ENCODE measurements at regions not wholly inside any gene's neighbourhood (a gene's known extent, or its start where the extent isn't known, plus 50 kb on each side); places are given as distances from the start of the nearest gene placed in this dataset.

DNA sequence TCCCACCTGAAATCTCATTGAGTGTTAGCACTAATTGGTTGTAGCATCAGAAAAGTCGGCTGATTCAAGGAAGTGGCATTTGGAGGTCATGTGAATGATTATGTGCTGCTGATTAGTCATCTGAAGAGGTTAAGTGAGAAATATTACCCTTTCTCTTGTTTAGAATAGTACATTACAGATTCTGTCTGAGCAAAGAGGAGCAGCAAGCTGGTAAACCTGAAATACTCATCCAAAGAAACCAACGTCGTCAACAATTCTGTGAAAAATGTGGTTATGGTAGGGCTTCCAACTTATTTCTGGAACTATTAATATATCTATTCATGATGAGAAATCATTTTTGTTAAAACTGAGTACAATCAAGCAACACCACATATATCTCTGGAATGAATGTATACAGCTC, 1024.9 kb downstream of the TUSC7 start:
- H3K4me1 ChIP-seq: no peaks in the 10 kb centered on the region
- no peak overlapping the region for H3K27ac ChIP-seq
- no peak for TF ChIP-seq POLR2A (IDR thresholded peaks at IDR 0.05)
- TF ChIP-seq, protein P1, sequence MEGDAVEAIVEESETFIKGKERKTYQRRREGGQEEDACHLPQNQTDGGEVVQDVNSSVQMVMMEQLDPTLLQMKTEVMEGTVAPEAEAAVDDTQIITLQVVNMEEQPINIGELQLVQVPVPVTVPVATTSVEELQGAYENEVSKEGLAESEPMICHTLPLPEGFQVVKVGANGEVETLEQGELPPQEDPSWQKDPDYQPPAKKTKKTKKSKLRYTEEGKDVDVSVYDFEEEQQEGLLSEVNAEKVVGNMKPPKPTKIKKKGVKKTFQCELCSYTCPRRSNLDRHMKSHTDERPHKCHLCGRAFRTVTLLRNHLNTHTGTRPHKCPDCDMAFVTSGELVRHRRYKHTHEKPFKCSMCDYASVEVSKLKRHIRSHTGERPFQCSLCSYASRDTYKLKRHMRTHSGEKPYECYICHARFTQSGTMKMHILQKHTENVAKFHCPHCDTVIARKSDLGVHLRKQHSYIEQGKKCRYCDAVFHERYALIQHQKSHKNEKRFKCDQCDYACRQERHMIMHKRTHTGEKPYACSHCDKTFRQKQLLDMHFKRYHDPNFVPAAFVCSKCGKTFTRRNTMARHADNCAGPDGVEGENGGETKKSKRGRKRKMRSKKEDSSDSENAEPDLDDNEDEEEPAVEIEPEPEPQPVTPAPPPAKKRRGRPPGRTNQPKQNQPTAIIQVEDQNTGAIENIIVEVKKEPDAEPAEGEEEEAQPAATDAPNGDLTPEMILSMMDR (IDR thresholded peaks at IDR 0.05): no peak
- no peaks in the 10 kb centered on the region for H3K9me3 ChIP-seq
- no peaks in the 10 kb centered on the region for H3K27me3 ChIP-seq
- H3K36me3 ChIP-seq: no peaks in the 10 kb centered on the region
- no peak overlapping the region for H3K4me3 ChIP-seq
- DNase-seq: no peak

- DNase-seq: no peak
- no peaks in the 10 kb centered on the region for H3K4me1 ChIP-seq
- H3K9me3 ChIP-seq: no peaks in the 10 kb centered on the region
- no peak overlapping the region for H3K27ac ChIP-seq
- no peak for TF ChIP-seq POLR2A (IDR thresholded peaks at IDR 0.05)
- TF ChIP-seq, protein P1 (IDR thresholded peaks at IDR 0.05): no peak
- no peak overlapping the region for H3K4me3 ChIP-seq
- no peaks in the 10 kb centered on the region for H3K27me3 ChIP-seq
- no peaks in the 10 kb centered on the region for H3K36me3 ChIP-seq
Measured at GRCh38 chr3:117735481-117736101, 1026.0 kb downstream of the TUSC7 start.

DNA sequence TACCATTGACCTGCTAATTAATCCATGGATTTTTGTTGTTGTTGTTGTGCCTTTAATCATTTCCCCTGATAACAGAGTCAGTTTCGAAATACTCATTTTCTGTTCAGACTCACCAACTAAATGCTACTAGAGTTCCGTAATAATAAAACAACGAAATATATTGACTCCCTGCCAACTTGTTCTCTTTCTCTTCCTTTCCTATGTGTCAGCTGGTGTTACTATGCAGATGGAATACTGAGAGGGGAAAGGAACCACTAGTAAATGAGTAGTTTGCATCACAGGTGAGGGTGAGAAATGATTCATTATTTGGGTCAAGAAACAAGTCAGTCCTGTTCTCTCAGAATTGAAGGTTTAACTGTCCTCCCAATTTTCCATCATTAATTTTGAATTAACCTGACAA, 1027.3 kb downstream of the TUSC7 start:
- Histone ChIP-seq H3K4me1 (no peaks in the 10 kb centered on the region), H3K27ac (no peak overlapping the region)
- DNase-seq: no peak

DNA sequence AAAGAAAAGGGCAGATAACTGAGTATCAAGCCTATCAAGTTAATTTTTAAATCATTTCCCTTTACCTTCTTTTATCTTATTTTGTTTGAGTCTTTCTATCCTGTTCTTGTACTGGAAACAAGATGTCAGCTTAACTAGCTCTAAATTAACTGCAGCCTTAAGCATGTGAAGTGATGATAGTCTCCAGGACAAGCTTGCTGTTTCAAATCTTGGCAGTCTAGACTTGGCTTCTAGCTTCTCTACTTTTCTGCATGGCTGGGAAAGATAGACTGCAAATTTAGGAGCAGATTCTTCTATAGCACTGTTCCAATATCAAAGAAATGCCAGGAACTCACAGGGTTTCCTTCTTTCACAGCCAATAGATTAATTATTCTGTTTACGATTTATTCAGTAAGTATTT, 1034.4 kb downstream of the TUSC7 start:
- Histone ChIP-seq H3K9me3 (no peaks in the 10 kb centered on the region), H3K27ac (no peak overlapping the region), H3K36me3 (no peaks in the 10 kb centered on the region), H3K4me1 (no peaks in the 10 kb centered on the region), H3K27me3 (no peaks in the 10 kb centered on the region), H3K4me3 (no peak overlapping the region)
- DNase-seq: no peak
- no peak for TF ChIP-seq POLR2A (IDR thresholded peaks at IDR 0.05)
- TF ChIP-seq, protein P1 (IDR thresholded peaks at IDR 0.05): no peak

More for the DNA sequence above, 1027.3 kb downstream of the TUSC7 start:
- TF ChIP-seq POLR2A (IDR thresholded peaks at IDR 0.05): no peak
- TF ChIP-seq, protein P1 (IDR thresholded peaks at IDR 0.05): no peak
- no peaks in the 10 kb centered on the region for H3K9me3 ChIP-seq
- no peaks in the 10 kb centered on the region for H3K36me3 ChIP-seq
- no peak overlapping the region for H3K4me3 ChIP-seq
- H3K27me3 ChIP-seq: no peaks in the 10 kb centered on the region

- Histone ChIP-seq H3K9me3 (no peaks in the 10 kb centered on the region), H3K27me3 (no peaks in the 10 kb centered on the region), H3K4me3 (no peak overlapping the region), H3K4me1 (no peaks in the 10 kb centered on the region), H3K27ac (no peak overlapping the region), H3K36me3 (no peaks in the 10 kb centered on the region)
- no peak for DNase-seq
- no peak for TF ChIP-seq POLR2A (IDR thresholded peaks at IDR 0.05)
- TF ChIP-seq, protein P1 (IDR thresholded peaks at IDR 0.05): no peak
Measured at GRCh38 chr3:117744935-117745334, 1035.4 kb downstream of the TUSC7 start.

- TF ChIP-seq POLR2A (IDR thresholded peaks at IDR 0.05): no peak
- TF ChIP-seq, protein P1 (IDR thresholded peaks at IDR 0.05): no peak
- H3K27me3 ChIP-seq: no peaks in the 10 kb centered on the region
- H3K4me3 ChIP-seq: no peak overlapping the region
- DNase-seq: no peak
- no peaks in the 10 kb centered on the region for H3K9me3 ChIP-seq
- H3K4me1 ChIP-seq: no peaks in the 10 kb centered on the region
- no peaks in the 10 kb centered on the region for H3K36me3 ChIP-seq
- H3K27ac ChIP-seq: no peak overlapping the region
Measured at GRCh38 chr3:117745516-117745915, 1035.9 kb downstream of the TUSC7 start.

All from Peyer's patch (tissue), 4 donors.